Endothelial cell of umbilical vein (primary cell): ENCODE measurements at regions not wholly inside any gene's neighbourhood (a gene's known extent, or its start where the extent isn't known, plus 50 kb on each side); places are given as distances from the start of the nearest gene placed in this dataset.

Experiments
- CTCF ChIP-seq, 2 donors: IDR thresholded peaks; 1 replicate in 1 of 2; 2 replicates in 1 of 2; pipeline ENCODE4 v1.5.1; 2011; ENCODE audit warnings: low read length in 2 of 2, mild to moderate bottlenecking in 2 of 2, moderate library complexity in 2 of 2, control low read depth in 1 of 2, inconsistent platforms in 1 of 2, low read depth in 1 of 2; ENCODE audit not compliant: insufficient read depth in 1 of 2; ENCODE audit errors: extremely low read depth in 1 of 2
- EZH2 ChIP-seq: IDR thresholded peaks from 2 replicates; pipeline ENCODE4 v1.6.1; 2012; ENCODE audit warnings: borderline replicate concordance, low read depth, mild to moderate bottlenecking, moderate library complexity, low read length, inconsistent platforms; ENCODE audit not compliant: severe bottlenecking
- JUN ChIP-seq: IDR thresholded peaks from 2 replicates; pipeline ENCODE4 v1.6.1; 2011; ENCODE audit warnings: borderline replicate concordance, low read depth; ENCODE audit not compliant: insufficient read length, insufficient read depth
- POLR2A ChIP-seq: IDR thresholded peaks from 2 replicates; pipeline ENCODE4 v1.6.1; 2012; ENCODE audit warnings: low read depth, mild to moderate bottlenecking, control low read depth, low read length
- POLR2AphosphoS5 ChIP-seq: IDR thresholded peaks from 2 replicates; pipeline ENCODE4 v1.6.1; 2012; ENCODE audit warnings: low read depth, mild to moderate bottlenecking, control low read depth, low read length, moderate library complexity; ENCODE audit not compliant: insufficient read depth
- TF ChIP-seq, protein P1 (sequence below): IDR thresholded peaks from 2 replicates; pipeline ENCODE4 v1.6.1; 2011; ENCODE audit not compliant: insufficient read depth, insufficient read length

- TF ChIP-seq, protein P1, sequence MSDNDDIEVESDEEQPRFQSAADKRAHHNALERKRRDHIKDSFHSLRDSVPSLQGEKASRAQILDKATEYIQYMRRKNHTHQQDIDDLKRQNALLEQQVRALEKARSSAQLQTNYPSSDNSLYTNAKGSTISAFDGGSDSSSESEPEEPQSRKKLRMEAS = no peak
- TF ChIP-seq POLR2AphosphoS5 (no peak), CTCF (IDR thresholded peaks at IDR 0.05; ENCODE audit: extremely low read depth in 1 of 2, insufficient read depth in 1 of 2, low read depth in 1 of 2, low read length in 2 of 2) (no peak), POLR2A (no peak), EZH2 (no peak), JUN (no peak)
Measured at GRCh38 chr4:136725286-136726081, 806.8 kb downstream of the PCDH18 start.
